ENCODE measurements at regions not wholly inside any gene's neighbourhood (a gene's known extent, or its start where the extent isn't known, plus 50 kb on each side); places are given as distances from the start of the nearest gene placed in this dataset.

DNA sequence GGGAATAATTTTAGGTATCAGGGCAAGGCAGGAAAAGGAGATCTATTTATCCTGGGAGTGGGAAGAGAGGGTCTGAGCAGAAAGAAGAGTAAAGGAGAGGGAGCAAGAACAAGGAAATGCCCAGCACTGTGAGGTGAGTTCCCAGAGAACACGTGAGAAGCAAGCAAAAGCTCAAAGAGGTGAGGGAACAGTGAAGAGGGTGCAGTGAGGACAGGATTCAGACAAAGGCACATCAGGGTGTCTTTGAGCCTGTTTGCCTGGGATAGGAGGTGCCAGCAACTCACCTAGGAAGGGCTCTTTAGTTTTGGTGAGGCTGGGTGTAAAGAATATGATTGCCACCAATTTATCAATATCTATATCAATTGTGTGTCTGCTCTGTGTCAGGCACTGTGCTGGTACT is 88.9 kb upstream of the NRXN3 start (continued):
- TF ChIP-seq RAD21 (IDR thresholded peaks at IDR 0.05; ENCODE audit: low read length) (no peak), GABPA (IDR thresholded peaks at IDR 0.05; ENCODE audit: low read depth) (no peak), TAF1 (IDR thresholded peaks at IDR 0.05; ENCODE audit: borderline replicate concordance, low read depth, low read length) (no peak), ELF1 (IDR thresholded peaks at IDR 0.05) (no peak), NFIC (IDR thresholded peaks at IDR 0.05; ENCODE audit: borderline replicate concordance) (no peak), YY1 (IDR thresholded peaks at IDR 0.05; ENCODE audit: low read depth) (no peak), TCF12 (IDR thresholded peaks at IDR 0.05) (no peak), RFX5 (IDR thresholded peaks at IDR 0.05; ENCODE audit: low read length) (no peak)
- TF ChIP-seq, protein P1, sequence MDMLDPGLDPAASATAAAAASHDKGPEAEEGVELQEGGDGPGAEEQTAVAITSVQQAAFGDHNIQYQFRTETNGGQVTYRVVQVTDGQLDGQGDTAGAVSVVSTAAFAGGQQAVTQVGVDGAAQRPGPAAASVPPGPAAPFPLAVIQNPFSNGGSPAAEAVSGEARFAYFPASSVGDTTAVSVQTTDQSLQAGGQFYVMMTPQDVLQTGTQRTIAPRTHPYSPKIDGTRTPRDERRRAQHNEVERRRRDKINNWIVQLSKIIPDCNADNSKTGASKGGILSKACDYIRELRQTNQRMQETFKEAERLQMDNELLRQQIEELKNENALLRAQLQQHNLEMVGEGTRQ (IDR thresholded peaks at IDR 0.05; ENCODE audit: borderline replicate concordance, low read depth, low read length), result no peak

DNA sequence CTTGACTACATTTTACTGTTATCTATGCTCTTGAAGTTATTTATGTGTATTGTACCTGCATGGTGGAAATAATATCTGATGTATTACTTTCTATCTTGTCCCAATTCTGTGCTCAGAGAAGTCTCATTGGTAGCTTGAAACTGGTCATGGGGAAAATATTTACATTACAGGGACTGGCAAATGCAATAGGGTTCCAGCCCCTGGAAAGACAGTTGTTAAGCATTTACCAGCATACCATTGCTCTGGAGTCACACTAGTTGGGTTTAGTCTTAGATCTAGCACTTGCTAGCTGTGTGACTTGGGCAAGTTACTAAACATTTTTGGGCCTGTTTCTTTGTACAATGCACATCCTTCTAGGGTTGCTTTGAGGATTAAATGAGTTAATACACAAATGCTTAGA is 86.3 kb upstream of the NRXN3 start:
- TF ChIP-seq, protein P2, sequence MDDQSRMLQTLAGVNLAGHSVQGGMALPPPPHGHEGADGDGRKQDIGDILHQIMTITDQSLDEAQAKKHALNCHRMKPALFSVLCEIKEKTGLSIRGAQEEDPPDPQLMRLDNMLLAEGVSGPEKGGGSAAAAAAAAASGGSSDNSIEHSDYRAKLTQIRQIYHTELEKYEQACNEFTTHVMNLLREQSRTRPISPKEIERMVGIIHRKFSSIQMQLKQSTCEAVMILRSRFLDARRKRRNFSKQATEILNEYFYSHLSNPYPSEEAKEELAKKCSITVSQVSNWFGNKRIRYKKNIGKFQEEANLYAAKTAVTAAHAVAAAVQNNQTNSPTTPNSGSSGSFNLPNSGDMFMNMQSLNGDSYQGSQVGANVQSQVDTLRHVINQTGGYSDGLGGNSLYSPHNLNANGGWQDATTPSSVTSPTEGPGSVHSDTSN (IDR thresholded peaks at IDR 0.05), result no peak
- TF ChIP-seq, protein P3, sequence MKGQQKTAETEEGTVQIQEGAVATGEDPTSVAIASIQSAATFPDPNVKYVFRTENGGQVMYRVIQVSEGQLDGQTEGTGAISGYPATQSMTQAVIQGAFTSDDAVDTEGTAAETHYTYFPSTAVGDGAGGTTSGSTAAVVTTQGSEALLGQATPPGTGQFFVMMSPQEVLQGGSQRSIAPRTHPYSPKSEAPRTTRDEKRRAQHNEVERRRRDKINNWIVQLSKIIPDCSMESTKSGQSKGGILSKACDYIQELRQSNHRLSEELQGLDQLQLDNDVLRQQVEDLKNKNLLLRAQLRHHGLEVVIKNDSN (IDR thresholded peaks at IDR 0.05; ENCODE audit: borderline replicate concordance, low read depth), result no peak
- TF ChIP-seq POLR2AphosphoS5 (IDR thresholded peaks at IDR 0.05; ENCODE audit: low read depth, low read length), result no peak
- no peak for TF ChIP-seq CHD2 (IDR thresholded peaks at IDR 0.05; ENCODE audit: low read length, partially characterized antibody)
- no peak for TF ChIP-seq NFIC (IDR thresholded peaks at IDR 0.05; ENCODE audit: borderline replicate concordance)
- no peak for TF ChIP-seq YY1 (IDR thresholded peaks at IDR 0.05; ENCODE audit: low read depth)
- no peak for TF ChIP-seq RAD21 (IDR thresholded peaks at IDR 0.05; ENCODE audit: low read length)
- TF ChIP-seq, protein P4, sequence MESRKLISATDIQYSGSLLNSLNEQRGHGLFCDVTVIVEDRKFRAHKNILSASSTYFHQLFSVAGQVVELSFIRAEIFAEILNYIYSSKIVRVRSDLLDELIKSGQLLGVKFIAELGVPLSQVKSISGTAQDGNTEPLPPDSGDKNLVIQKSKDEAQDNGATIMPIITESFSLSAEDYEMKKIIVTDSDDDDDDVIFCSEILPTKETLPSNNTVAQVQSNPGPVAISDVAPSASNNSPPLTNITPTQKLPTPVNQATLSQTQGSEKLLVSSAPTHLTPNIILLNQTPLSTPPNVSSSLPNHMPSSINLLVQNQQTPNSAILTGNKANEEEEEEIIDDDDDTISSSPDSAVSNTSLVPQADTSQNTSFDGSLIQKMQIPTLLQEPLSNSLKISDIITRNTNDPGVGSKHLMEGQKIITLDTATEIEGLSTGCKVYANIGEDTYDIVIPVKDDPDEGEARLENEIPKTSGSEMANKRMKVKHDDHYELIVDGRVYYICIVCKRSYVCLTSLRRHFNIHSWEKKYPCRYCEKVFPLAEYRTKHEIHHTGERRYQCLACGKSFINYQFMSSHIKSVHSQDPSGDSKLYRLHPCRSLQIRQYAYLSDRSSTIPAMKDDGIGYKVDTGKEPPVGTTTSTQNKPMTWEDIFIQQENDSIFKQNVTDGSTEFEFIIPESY (IDR thresholded peaks at IDR 0.05; ENCODE audit: borderline replicate concordance, low read depth), result no peak
- TF ChIP-seq FOSL2 (IDR thresholded peaks at IDR 0.05; ENCODE audit: borderline replicate concordance, low read depth), result no peak
- TF ChIP-seq GATA2 (CRISPR knock-in tag; IDR thresholded peaks at IDR 0.05), result no peak
- no peak for TF ChIP-seq TAF1 (IDR thresholded peaks at IDR 0.05; ENCODE audit: borderline replicate concordance, low read depth, low read length)
- no peaks in the 10 kb centered on the region for H3K9me3 ChIP-seq
- CTCF ChIA-PET, result interaction anchor here (0.6 kb wide), 1 partner anchor 222 kb away, joined by 3 read pairs; no protein-coding TSS in a partner anchor

More for the DNA sequence above, 86.3 kb upstream of the NRXN3 start:
- H2AFZ ChIP-seq (ENCODE audit: low read depth), result no peak overlapping the region
- H3F3A ChIP-seq (replicated peaks; ENCODE audit: insufficient read depth), result no peaks in the 10 kb centered on the region
- no peak for DNase-seq
- POLR2A ChIA-PET, result no interaction called here
- H3K27ac ChIP-seq (ENCODE audit: low read depth in 2 of 2, low read length in 1 of 2), result no peak overlapping the region
- H3K4me2 ChIP-seq, result no peak overlapping the region
- no peaks in the 10 kb centered on the region for H3K9me2 ChIP-seq
- H3K4me3 ChIP-seq (ENCODE audit: low read depth in 2 of 2, low read length in 1 of 2), result no peak overlapping the region
- peaks cover 0 to 4% of the 10 kb centered on the region in 2 experiments; a peak in 1 of 4 replicates for H3K4me1 ChIP-seq (ENCODE audit: control insufficient read depth in 1 of 2, insufficient read depth in 2 of 2, low read depth in 1 of 2, low read length in 1 of 2)
- no peaks in the 10 kb centered on the region for H4K20me1 ChIP-seq (ENCODE audit: insufficient read depth)
- no peaks in the 10 kb centered on the region for H3K27me3 ChIP-seq (ENCODE audit: insufficient read depth)
- no peak overlapping the region for H3K9ac ChIP-seq
- no peaks in the 10 kb centered on the region for H3K79me2 ChIP-seq (ENCODE audit: insufficient read depth)
- no peaks in the 10 kb centered on the region for H3K36me3 ChIP-seq (replicated peaks in 1 of 2; ENCODE audit: control insufficient read depth in 1 of 2, insufficient read depth in 2 of 2, low read length in 1 of 2)
